GM12878 (cell line): ENCODE measurements at regions not wholly inside any gene's neighbourhood (a gene's known extent, or its start where the extent isn't known, plus 50 kb on each side); places are given as distances from the start of the nearest gene placed in this dataset.

Source experiments
- EP300 ChIP-seq, 2 experiments: fragments of 150-350 bp in 1 of 2; IDR thresholded peaks; 2 replicates each; pipeline ENCODE4 v1.6.1; 2011 to 2012; ENCODE audit warnings: low read depth in 2 of 2, low read length in 2 of 2, borderline replicate concordance in 1 of 2, improper control_type of control experiment in 1 of 2, inconsistent platforms in 1 of 2; ENCODE audit not compliant: control insufficient read depth in 1 of 2
- RCOR1 ChIP-seq: conservative IDR thresholded peaks from 2 replicates; pipeline ENCODE4 v1.6.1; 2012; ENCODE audit warnings: low read depth, low read length, improper control_type of control experiment
- TF ChIP-seq, protein P1 (sequence below), 3 experiments: IDR thresholded peaks in 2 of 3; conservative IDR thresholded peaks in 1 of 3; 2 replicates each; pipeline ENCODE4 v1.5.1; 2011; ENCODE audit warnings: low read depth in 3 of 3, low read length in 3 of 3, mild to moderate bottlenecking in 3 of 3, control low read depth in 2 of 3, moderate library complexity in 2 of 3, inconsistent platforms in 1 of 3, mixed read lengths in 1 of 3; ENCODE audit not compliant: control insufficient read depth in 2 of 3, insufficient read depth in 1 of 3; ENCODE audit errors: extremely low read depth in 1 of 3
- TF ChIP-seq, protein P2 (sequence below): fragments of 150-350 bp; IDR thresholded peaks from 2 replicates; pipeline ENCODE4 v1.6.1; 2016; ENCODE audit warnings: low read depth, low read length

DNA sequence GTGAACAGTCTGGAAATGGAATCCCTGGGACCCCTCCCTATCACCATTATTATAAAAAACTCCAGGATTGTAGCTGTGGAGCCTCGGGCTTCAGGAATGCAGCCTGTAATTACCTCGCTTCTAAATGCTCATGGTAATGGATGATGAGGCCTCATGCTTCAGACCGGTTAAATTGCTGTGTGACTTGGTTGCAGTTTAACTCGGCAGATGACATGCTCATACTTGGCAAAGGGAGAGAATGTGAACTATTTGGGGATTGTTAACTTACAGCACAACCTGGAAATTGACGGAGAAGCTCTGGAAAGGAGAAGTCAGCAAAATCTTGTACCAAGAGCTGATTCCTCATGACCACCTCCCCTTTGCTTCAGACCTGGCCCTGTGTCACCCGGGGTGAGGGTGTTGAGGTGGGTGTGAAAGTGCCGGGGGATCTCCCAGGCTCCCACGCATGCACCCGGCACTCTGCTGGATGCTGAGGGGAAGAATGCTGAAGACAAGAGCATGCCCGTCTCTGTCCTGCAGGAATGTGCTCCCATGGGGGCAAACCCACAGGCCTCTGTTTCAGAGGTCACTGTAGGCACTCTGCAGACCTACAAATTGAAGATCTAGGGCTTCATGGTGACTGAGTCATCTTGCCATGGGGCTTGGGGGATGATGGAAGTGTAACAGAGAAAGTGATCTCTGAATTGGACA, 364.8 kb downstream of the RPS6KC1 start:
- TF ChIP-seq RCOR1: no peak
- TF ChIP-seq, protein P1, sequence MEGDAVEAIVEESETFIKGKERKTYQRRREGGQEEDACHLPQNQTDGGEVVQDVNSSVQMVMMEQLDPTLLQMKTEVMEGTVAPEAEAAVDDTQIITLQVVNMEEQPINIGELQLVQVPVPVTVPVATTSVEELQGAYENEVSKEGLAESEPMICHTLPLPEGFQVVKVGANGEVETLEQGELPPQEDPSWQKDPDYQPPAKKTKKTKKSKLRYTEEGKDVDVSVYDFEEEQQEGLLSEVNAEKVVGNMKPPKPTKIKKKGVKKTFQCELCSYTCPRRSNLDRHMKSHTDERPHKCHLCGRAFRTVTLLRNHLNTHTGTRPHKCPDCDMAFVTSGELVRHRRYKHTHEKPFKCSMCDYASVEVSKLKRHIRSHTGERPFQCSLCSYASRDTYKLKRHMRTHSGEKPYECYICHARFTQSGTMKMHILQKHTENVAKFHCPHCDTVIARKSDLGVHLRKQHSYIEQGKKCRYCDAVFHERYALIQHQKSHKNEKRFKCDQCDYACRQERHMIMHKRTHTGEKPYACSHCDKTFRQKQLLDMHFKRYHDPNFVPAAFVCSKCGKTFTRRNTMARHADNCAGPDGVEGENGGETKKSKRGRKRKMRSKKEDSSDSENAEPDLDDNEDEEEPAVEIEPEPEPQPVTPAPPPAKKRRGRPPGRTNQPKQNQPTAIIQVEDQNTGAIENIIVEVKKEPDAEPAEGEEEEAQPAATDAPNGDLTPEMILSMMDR (IDR thresholded peaks at IDR 0.05 in 2 of 3, conservative IDR thresholded peaks at IDR 0.05 in 1 of 3; ENCODE audit: control insufficient read depth in 2 of 3, extremely low read depth in 1 of 3, insufficient read depth in 1 of 3, low read depth in 3 of 3, low read length in 3 of 3): no peak
- TF ChIP-seq EP300 (IDR thresholded peaks at IDR 0.05; ENCODE audit: borderline replicate concordance in 1 of 2, control insufficient read depth in 1 of 2, low read depth in 2 of 2, low read length in 2 of 2): no peak
- TF ChIP-seq, protein P2, sequence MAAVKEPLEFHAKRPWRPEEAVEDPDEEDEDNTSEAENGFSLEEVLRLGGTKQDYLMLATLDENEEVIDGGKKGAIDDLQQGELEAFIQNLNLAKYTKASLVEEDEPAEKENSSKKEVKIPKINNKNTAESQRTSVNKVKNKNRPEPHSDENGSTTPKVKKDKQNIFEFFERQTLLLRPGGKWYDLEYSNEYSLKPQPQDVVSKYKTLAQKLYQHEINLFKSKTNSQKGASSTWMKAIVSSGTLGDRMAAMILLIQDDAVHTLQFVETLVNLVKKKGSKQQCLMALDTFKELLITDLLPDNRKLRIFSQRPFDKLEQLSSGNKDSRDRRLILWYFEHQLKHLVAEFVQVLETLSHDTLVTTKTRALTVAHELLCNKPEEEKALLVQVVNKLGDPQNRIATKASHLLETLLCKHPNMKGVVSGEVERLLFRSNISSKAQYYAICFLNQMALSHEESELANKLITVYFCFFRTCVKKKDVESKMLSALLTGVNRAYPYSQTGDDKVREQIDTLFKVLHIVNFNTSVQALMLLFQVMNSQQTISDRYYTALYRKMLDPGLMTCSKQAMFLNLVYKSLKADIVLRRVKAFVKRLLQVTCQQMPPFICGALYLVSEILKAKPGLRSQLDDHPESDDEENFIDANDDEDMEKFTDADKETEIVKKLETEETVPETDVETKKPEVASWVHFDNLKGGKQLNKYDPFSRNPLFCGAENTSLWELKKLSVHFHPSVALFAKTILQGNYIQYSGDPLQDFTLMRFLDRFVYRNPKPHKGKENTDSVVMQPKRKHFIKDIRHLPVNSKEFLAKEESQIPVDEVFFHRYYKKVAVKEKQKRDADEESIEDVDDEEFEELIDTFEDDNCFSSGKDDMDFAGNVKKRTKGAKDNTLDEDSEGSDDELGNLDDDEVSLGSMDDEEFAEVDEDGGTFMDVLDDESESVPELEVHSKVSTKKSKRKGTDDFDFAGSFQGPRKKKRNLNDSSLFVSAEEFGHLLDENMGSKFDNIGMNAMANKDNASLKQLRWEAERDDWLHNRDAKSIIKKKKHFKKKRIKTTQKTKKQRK: no peak
